HepG2 (cell line): ENCODE measurements at regions not wholly inside any gene's neighbourhood (a gene's known extent, or its start where the extent isn't known, plus 50 kb on each side); places are given as distances from the start of the nearest gene placed in this dataset.

ENCODE experiments used
- ATAC-seq: fragments of 200-7000 bp; cut with Tn5 transposase; 3 replicates; pipeline ENCODE4 v1.9.1; 2020; ENCODE audit warnings: mild to moderate bottlenecking, moderate library complexity
- BruUV-seq: library from RNA; stranded (reverse); fragments of 400-500 nt; replicated peaks from 2 replicates; lab custom pipeline; 2021; lab: Mats Ljungman, UMichigan
- CTCF ChIA-PET: fragments of 300-600 bp; formaldehyde crosslinking; extraction: SDS; loops from one replicate; lab custom pipeline; 2021; ENCODE audit warnings: low total read pairs, inconsistent platforms, low intra/inter-chr PET ratio; lab: Yijun Ruan, JAX
- POLR2A ChIA-PET: fragments of 350-600 bp; sonication (Branson Sonifier 250); formaldehyde crosslinking; loops from one replicate; lab custom pipeline; 2020; ENCODE audit warnings: antibody characterized with exemption, inconsistent platforms; lab: Yijun Ruan, JAX
- DNase-seq: peaks from one replicate; pipeline ENCODE4 v3.0.0-alpha.2; 2015; ENCODE audit warnings: low spot score
- FAIRE-seq: peaks from 3 replicates; lab custom pipeline; 2011; peaks lifted over from hg19 to GRCh38; lab: Jason Lieb, UNC
- H2AFZ ChIP-seq: one replicate; pipeline ENCODE4 v1.6.1; 2011; ENCODE audit warnings: low read length, inconsistent platforms
- H3K27ac ChIP-seq: fragments of 300-600 bp; 3 replicates; pipeline ENCODE4 v1.8.0; 2011; ENCODE audit warnings: mixed run types, mild to moderate bottlenecking, mixed read lengths, low read length, inconsistent platforms; ENCODE audit not compliant: insufficient read depth; ENCODE audit errors: extremely low read length
- H3K27me3 ChIP-seq, 2 experiments: fragments of 200-600 bp in 1 of 2; 2 replicates in 1 of 2; 3 replicates in 1 of 2; pipeline versions ENCODE4 v1.6.0 to v1.8.0; 2011; ENCODE audit warnings: low read length in 2 of 2, mild to moderate bottlenecking in 2 of 2, moderate library complexity in 2 of 2, inconsistent platforms in 1 of 2; ENCODE audit not compliant: insufficient read depth in 2 of 2, control insufficient read depth in 1 of 2
- H3K36me3 ChIP-seq, 2 experiments: fragments of 200-600 bp in 1 of 2; replicated peaks in 1 of 2; 2 replicates in 1 of 2; 3 replicates in 1 of 2; pipeline versions ENCODE4 v1.5.1 to v1.8.0; 2011; ENCODE audit warnings: low read length in 2 of 2, inconsistent platforms in 1 of 2; ENCODE audit not compliant: insufficient read depth in 2 of 2, control insufficient read depth in 1 of 2
- H3K4me1 ChIP-seq: 2 replicates; pipeline ENCODE4 v1.5.1; 2012; ENCODE audit warnings: low read length, inconsistent platforms; ENCODE audit not compliant: insufficient read depth
- H3K4me2 ChIP-seq: 2 replicates; pipeline ENCODE4 v1.6.0; 2011; ENCODE audit warnings: low read depth, low read length, inconsistent platforms
- H3K4me3 ChIP-seq, 3 experiments: fragments of 200-600 bp in 1 of 3; sonication (generic), shearing (Covaris generic) in 1 of 3; replicated peaks in 1 of 3; 2 replicates each; pipeline ENCODE4 v1.5.1; 2011 to 2016; ENCODE audit warnings: low read length in 3 of 3, inconsistent platforms in 2 of 3, low read depth in 2 of 3, mild to moderate bottlenecking in 2 of 3, control low read depth in 1 of 3, mixed read lengths in 1 of 3; ENCODE audit not compliant: insufficient read depth in 1 of 3
- H3K79me2 ChIP-seq: one replicate; pipeline ENCODE4 v1.6.1; 2011; ENCODE audit warnings: low read length, inconsistent platforms; ENCODE audit not compliant: insufficient read depth
- H3K9ac ChIP-seq: 2 replicates; pipeline ENCODE4 v1.6.0; 2011; ENCODE audit warnings: mild to moderate bottlenecking, low read depth, low read length, inconsistent platforms; ENCODE audit not compliant: insufficient read depth
- H3K9me3 ChIP-seq: 2 replicates; pipeline ENCODE4 v1.5.1; 2012; ENCODE audit warnings: mild to moderate bottlenecking, low read length
- H4K20me1 ChIP-seq: 2 replicates; pipeline ENCODE4 v1.6.0; 2011; ENCODE audit warnings: inconsistent platforms, mild to moderate bottlenecking, low read length, moderate library complexity; ENCODE audit not compliant: insufficient read depth
- GFI1 ChIP-seq: sonication (generic); formaldehyde crosslinking; IDR thresholded peaks from 2 replicates; pipeline ENCODE4 v1.5.0; 2020; ENCODE audit warnings: missing genetic modification reagents, mild to moderate bottlenecking, borderline replicate concordance
- HHEX ChIP-seq: IDR thresholded peaks from 2 replicates; pipeline ENCODE4 v1.6.1; 2016; ENCODE audit warnings: control low read depth
- JUND ChIP-seq: sonication (generic); formaldehyde crosslinking; IDR thresholded peaks from 2 replicates; pipeline ENCODE4 v1.8.0; 2022; ENCODE audit warnings: mild to moderate bottlenecking, missing genetic modification reagents
- PLRG1 ChIP-seq: fragments of 450-650 bp; conservative IDR thresholded peaks from 2 replicates; pipeline ENCODE4 v1.6.1; 2016
- RBM39 ChIP-seq: fragments of 200-400 bp; formaldehyde crosslinking; IDR thresholded peaks from one replicate; pipeline ENCODE4 v1.6.1; 2018; ENCODE audit warnings: antibody characterized with exemption, mild to moderate bottlenecking, low read depth, low read length; ENCODE audit not compliant: poor library complexity, severe bottlenecking
- SIX4 ChIP-seq: sonication (generic); formaldehyde crosslinking; IDR thresholded peaks from 2 replicates; pipeline ENCODE4 v1.4.0; 2020; ENCODE audit warnings: missing genetic modification reagents
- ZBTB21 ChIP-seq: sonication (generic); formaldehyde crosslinking; IDR thresholded peaks from 2 replicates; pipeline ENCODE4 v1.4.0; 2020; ENCODE audit warnings: missing genetic modification reagents
- ZMYM4 ChIP-seq: sonication (generic); formaldehyde crosslinking; IDR thresholded peaks from 2 replicates; pipeline ENCODE4 v1.8.1; 2023; ENCODE audit warnings: mild to moderate bottlenecking, missing genetic modification reagents
- ZNF17 ChIP-seq: sonication (generic); formaldehyde crosslinking; IDR thresholded peaks from 2 replicates; pipeline ENCODE4 v1.5.0; 2020; ENCODE audit warnings: mild to moderate bottlenecking, missing genetic modification reagents
- ZNF329 ChIP-seq: sonication (generic); formaldehyde crosslinking; IDR thresholded peaks from 2 replicates; pipeline ENCODE4 v1.9.0; 2021; ENCODE audit warnings: low read depth, mild to moderate bottlenecking, missing genetic modification reagents
- ZNF382 ChIP-seq: sonication (generic); formaldehyde crosslinking; IDR thresholded peaks from 2 replicates; pipeline ENCODE4 v1.5.0; 2020; ENCODE audit warnings: missing genetic modification reagents, mild to moderate bottlenecking, borderline replicate concordance
- ZNF749 ChIP-seq: sonication (generic); formaldehyde crosslinking; IDR thresholded peaks from 2 replicates; pipeline ENCODE4 v1.8.0; 2022; ENCODE audit warnings: mild to moderate bottlenecking, missing genetic modification reagents, moderate library complexity, borderline replicate concordance
- WGBS: methylation state at CpG from one replicate; pipeline ENCODE4 v1.1.6; 2017; ENCODE audit warnings: low lambda C conversion rate; 5-methylcytosine and 5-hydroxymethylcytosine counted together
- in situ Hi-C: cut with HindIII; loops from 2 replicates; pipeline ENCODE4 v1.10.0; 2017; ENCODE audit warnings: low pct_unique_long_range_greater_than_20kb; ENCODE audit not compliant: extremely low pct_ligation_motif_present
- intact Hi-C: fragments of 100-400 bp; cut with micrococcal nuclease; formaldehyde crosslinking; loops from one replicate; pipeline ENCODE4 v1.10.0; 2022; ENCODE audit not compliant: unreplicated experiment
- TF ChIP-seq, protein P1 (sequence below): sonication (generic); formaldehyde crosslinking; IDR thresholded peaks from 2 replicates; pipeline ENCODE4 v1.8.0; 2022; ENCODE audit warnings: missing genetic modification reagents, low read depth, mild to moderate bottlenecking, borderline replicate concordance

DNA sequence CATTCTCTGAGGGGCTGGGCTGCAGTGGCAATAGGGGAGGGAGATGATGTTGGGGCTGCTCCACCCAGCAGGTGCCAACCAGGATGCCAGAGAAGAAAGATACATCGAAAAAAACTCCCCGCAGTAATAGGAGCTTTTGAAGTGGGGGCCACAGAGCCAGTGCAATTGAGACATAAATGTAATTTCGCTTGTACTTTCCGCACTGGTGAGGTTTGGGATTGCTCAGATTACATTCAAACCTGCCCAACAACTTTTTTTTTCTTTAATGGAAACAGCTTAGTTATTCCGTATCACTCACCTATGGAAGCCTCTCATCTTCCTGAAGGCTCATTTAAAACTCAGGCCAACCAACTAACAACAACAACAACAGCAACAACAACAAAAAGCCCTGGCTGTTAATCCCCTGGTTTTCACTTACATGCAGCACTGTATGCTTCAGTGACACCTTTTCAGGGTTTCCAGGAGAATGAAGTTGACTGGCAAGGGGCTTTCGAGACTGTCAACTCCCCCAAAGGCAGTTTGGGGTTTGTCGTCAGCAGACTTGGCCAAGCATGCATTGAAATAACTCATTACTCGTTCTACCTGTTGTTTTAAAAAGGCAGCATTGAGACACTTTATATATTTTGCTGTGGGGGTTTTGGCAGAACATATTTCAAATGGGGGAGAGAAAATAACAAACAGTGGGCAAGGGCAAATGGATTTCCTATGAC is 163.8 kb downstream of the EBLN2 start (continued):
- no peak for TF ChIP-seq SIX4 (CRISPR knock-in tag)
- no peak for TF ChIP-seq ZNF329 (CRISPR knock-in tag)
- TF ChIP-seq ZNF749, result no peak
- TF ChIP-seq PLRG1, result no peak
- TF ChIP-seq ZNF17 (CRISPR knock-in tag), result no peak

GRCh38 chr3:73225991-73226390 is 164.5 kb downstream of the EBLN2 start:
- no TSS peak for BruUV-seq
- intact Hi-C loops (no loop called here), in situ Hi-C loops (no loop called here)
- ATAC-seq (no peak), FAIRE-seq (no peak), DNase-seq (no peak)
- ChIA-PET POLR2A (no interaction called here), CTCF (no interaction called here)
- TF ChIP-seq ZMYM4 (CRISPR knock-in tag) (no peak), ZBTB21 (CRISPR knock-in tag) (no peak), ZNF17 (CRISPR knock-in tag) (no peak), GFI1 (no peak), JUND (CRISPR knock-in tag) (no peak), RBM39 (no peak), HHEX (no peak), ZNF382 (CRISPR knock-in tag) (no peak)
- TF ChIP-seq, protein P1, sequence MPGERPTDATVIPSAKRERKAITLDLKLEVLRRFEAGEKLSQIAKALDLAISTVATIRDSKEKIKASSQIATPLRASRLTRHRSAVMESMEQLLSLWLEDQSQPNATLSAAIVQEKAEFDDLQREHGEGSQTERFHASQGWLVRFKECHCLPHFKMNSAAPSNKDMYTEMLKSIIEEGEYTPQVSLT (CRISPR knock-in tag), result no peak
- WGBS, result 12% methylated on average over 2 of the region's 2 CpGs
- no peak overlapping the region for H3K4me3 ChIP-seq
- no peak overlapping the region for H3K9ac ChIP-seq
- no peak overlapping the region for H3K4me2 ChIP-seq
- no peaks in the 10 kb centered on the region for H3K4me1 ChIP-seq
- no peaks in the 10 kb centered on the region for H3K79me2 ChIP-seq
- H3K36me3 ChIP-seq, result no peaks in the 10 kb centered on the region
- no peaks in the 10 kb centered on the region; a peak in 1 of 5 replicates for H3K27me3 ChIP-seq
- H4K20me1 ChIP-seq, result no peaks in the 10 kb centered on the region
- no peak overlapping the region for H3K27ac ChIP-seq
- no peaks in the 10 kb centered on the region for H3K9me3 ChIP-seq
- no peak overlapping the region for H2AFZ ChIP-seq
